ENCODE measurements at regions not wholly inside any gene's neighbourhood (a gene's known extent, or its start where the extent isn't known, plus 50 kb on each side); places are given as distances from the start of the nearest gene placed in this dataset.

GRCh38 chr7:25279705-25280104, 51.4 kb upstream of the NPVF start:
- POLR2A ChIA-PET: no interaction called here
- Histone ChIP-seq H3K27ac (ENCODE audit: low read depth, low read length) (no peak overlapping the region), H3K4me3 (ENCODE audit: low read depth, low read length) (no peak overlapping the region), H3K27me3 (ENCODE audit: control insufficient read depth, insufficient read depth, low read length) (peaks cover 3% of the 10 kb centered on the region), H3K9me3 (ENCODE audit: control insufficient read depth, insufficient read depth, low read length) (no peaks in the 10 kb centered on the region)
- CTCF ChIA-PET: no interaction called here
- no peak for TF ChIP-seq CTCF (IDR thresholded peaks at IDR 0.05; ENCODE audit: low read depth, low read length)
- DNase-seq (ENCODE audit: low read depth, low spot score): no peak

- no peaks in the 10 kb centered on the region for H3K9me3 ChIP-seq (ENCODE audit: control insufficient read depth, insufficient read depth, low read length)
- H3K27me3 ChIP-seq (ENCODE audit: control insufficient read depth, insufficient read depth, low read length): peaks cover 3% of the 10 kb centered on the region
- no peak overlapping the region for H3K27ac ChIP-seq (ENCODE audit: low read depth, low read length)
- ChIA-PET POLR2A (no interaction called here), CTCF (no interaction called here)
- DNase-seq (ENCODE audit: low read depth, low spot score): no peak
- H3K4me3 ChIP-seq (ENCODE audit: low read depth, low read length): no peak overlapping the region
- no peak for TF ChIP-seq CTCF (IDR thresholded peaks at IDR 0.05; ENCODE audit: low read depth, low read length)
Observed at GRCh38 chr7:25280181-25280580, 51.9 kb upstream of the NPVF start.

GRCh38 chr7:25282194-25282593, 53.9 kb upstream of the NPVF start:
- CTCF ChIA-PET: no interaction called here
- POLR2A ChIA-PET: no interaction called here
- peaks cover 3% of the 10 kb centered on the region for H3K27me3 ChIP-seq (ENCODE audit: control insufficient read depth, insufficient read depth, low read length)
- TF ChIP-seq CTCF (IDR thresholded peaks at IDR 0.05; ENCODE audit: low read depth, low read length): no peak
- no peak overlapping the region for H3K27ac ChIP-seq (ENCODE audit: low read depth, low read length)
- DNase-seq (ENCODE audit: low read depth, low spot score): no peak
- H3K4me3 ChIP-seq (ENCODE audit: low read depth, low read length): no peak overlapping the region
- H3K9me3 ChIP-seq (ENCODE audit: control insufficient read depth, insufficient read depth, low read length): no peaks in the 10 kb centered on the region

GRCh38 chr7:25286756-25287155, 58.5 kb upstream of the NPVF start:
- H3K9me3 ChIP-seq (ENCODE audit: control insufficient read depth, insufficient read depth, low read length): no peaks in the 10 kb centered on the region
- H3K27ac ChIP-seq (ENCODE audit: low read depth, low read length): no peak overlapping the region
- no peak overlapping the region for H3K4me3 ChIP-seq (ENCODE audit: low read depth, low read length)
- no peak for TF ChIP-seq CTCF (IDR thresholded peaks at IDR 0.05; ENCODE audit: low read depth, low read length)
- POLR2A ChIA-PET: no interaction called here
- CTCF ChIA-PET: no interaction called here
- no peak for DNase-seq (ENCODE audit: low read depth, low spot score)
- peaks cover 3% of the 10 kb centered on the region for H3K27me3 ChIP-seq (ENCODE audit: control insufficient read depth, insufficient read depth, low read length)

GRCh38 chr7:25287291-25287690, 59.0 kb upstream of the NPVF start:
- POLR2A ChIA-PET: no interaction called here
- H3K4me3 ChIP-seq (ENCODE audit: low read depth, low read length): no peak overlapping the region

More at GRCh38 chr7:25287291-25287690, 59.0 kb upstream of the NPVF start:
- H3K9me3 ChIP-seq (ENCODE audit: control insufficient read depth, insufficient read depth, low read length): no peaks in the 10 kb centered on the region
- no peak for TF ChIP-seq CTCF (IDR thresholded peaks at IDR 0.05; ENCODE audit: low read depth, low read length)
- no peak for DNase-seq (ENCODE audit: low read depth, low spot score)
- H3K27me3 ChIP-seq (ENCODE audit: control insufficient read depth, insufficient read depth, low read length): peaks cover 3% of the 10 kb centered on the region
- H3K27ac ChIP-seq (ENCODE audit: low read depth, low read length): no peak overlapping the region
- CTCF ChIA-PET: no interaction called here

Measured in AG04450 (cell line).